Fibroblast of lung (primary cell): ENCODE measurements at regions not wholly inside any gene's neighbourhood (a gene's known extent, or its start where the extent isn't known, plus 50 kb on each side); places are given as distances from the start of the nearest gene placed in this dataset.

Experiments used
- CTCF ChIP-seq, 2 donors: IDR thresholded peaks in 1 of 2; conservative IDR thresholded peaks in 1 of 2; 1 replicate in 1 of 2; 2 replicates in 1 of 2; pipeline ENCODE4 v1.5.1; 2011 to 2012; ENCODE audit warnings: low read length in 2 of 2, control low read depth in 1 of 2, inconsistent platforms in 1 of 2, low read depth in 1 of 2, mild to moderate bottlenecking in 1 of 2
- EZH2 ChIP-seq: IDR thresholded peaks from 2 replicates; pipeline ENCODE4 v1.5.1; 2012; ENCODE audit warnings: low read length, control low read depth, mild to moderate bottlenecking; ENCODE audit errors: missing control alignments

- TF ChIP-seq CTCF (conservative IDR thresholded peaks at IDR 0.05 in 1 of 2, IDR thresholded peaks at IDR 0.05 in 1 of 2; ENCODE audit: low read depth in 1 of 2, low read length in 2 of 2), result no peak
- no peak for TF ChIP-seq EZH2
These were observed 599.6 kb downstream of the PTPRU start for GRCh38 chr1:29835874-29836273.
